CD4-positive, CD25-positive, alpha-beta regulatory T cell (primary cell): ENCODE measurements at regions not wholly inside any gene's neighbourhood (a gene's known extent, or its start where the extent isn't known, plus 50 kb on each side); places are given as distances from the start of the nearest gene placed in this dataset.

Source experiments
- ATAC-seq, 2 donors: fragments of 150-1000 bp; cut with Tn5 transposase; one replicate each; pipeline ENCODE4 v1.10.0; 2021; ENCODE audit warnings: low read depth in 2 of 2, moderate number of reproducible peaks in 2 of 2, moderate library complexity in 1 of 2
- DNase-seq, 3 donors: peaks; one replicate each; pipeline versions ENCODE4 v3.0.0 to v3.0.0-alpha.2; 2012 to 2022; ENCODE audit warnings: mixed read lengths in 1 of 3
- H3K27ac ChIP-seq: one replicate; pipeline ENCODE4 v1.7.0; 2013; ENCODE audit warnings: mild to moderate bottlenecking, low read length; ENCODE audit not compliant: insufficient read depth, poor library complexity, severe bottlenecking
- H3K27me3 ChIP-seq: one replicate; pipeline ENCODE4 v1.7.0; 2013; ENCODE audit warnings: low read length; ENCODE audit not compliant: control insufficient read depth, insufficient read depth
- H3K36me3 ChIP-seq: one replicate; pipeline ENCODE4 v1.7.0; 2013; ENCODE audit warnings: mild to moderate bottlenecking, low read length, moderate library complexity; ENCODE audit not compliant: control insufficient read depth, insufficient read depth
- H3K4me1 ChIP-seq: 2 replicates; pipeline ENCODE4 v1.7.0; 2013; ENCODE audit warnings: mild to moderate bottlenecking, low read length; ENCODE audit not compliant: insufficient read depth, control insufficient read depth, poor library complexity, severe bottlenecking
- H3K4me3 ChIP-seq: one replicate; pipeline ENCODE4 v1.7.0; 2013; ENCODE audit warnings: low read depth, mild to moderate bottlenecking, low read length, moderate library complexity
- H3K9me3 ChIP-seq, 2 experiments: 1 replicate in 1 of 2; 2 replicates in 1 of 2; pipeline ENCODE4 v1.7.0; 2013; ENCODE audit warnings: low read length in 2 of 2, mild to moderate bottlenecking in 1 of 2, moderate library complexity in 1 of 2; ENCODE audit not compliant: control insufficient read depth in 2 of 2
- H3K27ac Mint-ChIP-seq, 3 donors: one replicate each; pipeline ENCODE4 v1.8.0; 2020 to 2022; ENCODE audit warnings: mild to moderate bottlenecking in 3 of 3, mixed read lengths in 3 of 3, moderate library complexity in 2 of 3
- H3K27me3 Mint-ChIP-seq: one replicate; pipeline ENCODE4 v1.8.0; 2022; ENCODE audit warnings: mild to moderate bottlenecking, mixed read lengths
- H3K36me3 Mint-ChIP-seq: one replicate; pipeline ENCODE4 v1.8.0; 2020; ENCODE audit warnings: mixed read lengths
- H3K4me1 Mint-ChIP-seq, 4 donors: one replicate each; pipeline ENCODE4 v1.8.0; 2020 to 2022; ENCODE audit warnings: mixed read lengths in 4 of 4, mild to moderate bottlenecking in 1 of 4
- H3K4me3 Mint-ChIP-seq, 4 donors: one replicate each; pipeline ENCODE4 v1.8.0; 2020 to 2022; ENCODE audit warnings: mild to moderate bottlenecking in 4 of 4, mixed read lengths in 4 of 4, moderate library complexity in 3 of 4
- H3K9me3 Mint-ChIP-seq, 7 donors: one replicate each; pipeline ENCODE4 v1.8.0; 2020 to 2022; ENCODE audit warnings: mixed read lengths in 7 of 7, mild to moderate bottlenecking in 3 of 7, moderate library complexity in 2 of 7

DNA sequence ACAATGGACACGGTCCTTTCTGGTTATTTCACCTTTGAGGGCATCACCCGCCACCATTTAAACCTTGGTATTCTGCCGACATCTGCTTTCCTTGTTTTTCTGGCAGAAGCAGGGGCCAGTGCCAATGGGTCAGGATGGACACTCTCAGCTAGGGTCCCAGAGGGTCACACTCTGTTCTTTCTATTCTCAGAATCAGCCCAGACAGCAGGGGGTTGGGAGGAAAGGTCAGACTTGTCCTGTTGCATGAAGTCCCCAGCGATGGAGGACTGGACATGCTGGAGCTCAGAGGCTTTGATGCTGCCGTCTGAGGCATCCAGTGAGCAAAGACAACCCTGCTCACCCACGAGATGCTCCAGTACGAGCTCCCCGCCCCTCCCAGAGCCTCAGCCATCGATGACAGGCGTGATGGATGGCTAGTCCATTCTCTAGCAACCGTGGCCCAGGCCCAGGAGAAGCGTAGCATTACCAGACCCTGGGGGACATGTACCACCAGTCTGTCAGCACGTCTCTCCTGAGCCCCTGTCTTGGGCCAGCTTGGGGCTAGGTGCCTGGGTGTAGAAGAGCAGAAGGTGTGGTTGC is 62.0 kb downstream of the FOXL1 start:
- no peak overlapping the region for H3K27ac Mint-ChIP-seq
- ATAC-seq (no peak), DNase-seq (no peak)
- no peak overlapping the region for H3K4me3 Mint-ChIP-seq
- H3K36me3 Mint-ChIP-seq = no peaks in the 10 kb centered on the region
- H3K4me3 ChIP-seq = no peak overlapping the region
- no peaks in the 10 kb centered on the region for H3K9me3 ChIP-seq
- no peaks in the 10 kb centered on the region for H3K27me3 ChIP-seq
- H3K4me1 Mint-ChIP-seq = no peaks in the 10 kb centered on the region
- no peak overlapping the region for H3K27ac ChIP-seq
- H3K27me3 Mint-ChIP-seq = peaks cover 4% of the 10 kb centered on the region
- H3K9me3 Mint-ChIP-seq = peaks cover 0 to 3% (median 0%) of the 10 kb centered on the region in 7 donors
- no peaks in the 10 kb centered on the region for H3K4me1 ChIP-seq
- H3K36me3 ChIP-seq = no peaks in the 10 kb centered on the region

GRCh38 chr16:86642087-86642486 is 63.7 kb downstream of the FOXL1 start:
- H3K4me3 Mint-ChIP-seq = no peak overlapping the region
- H3K27me3 ChIP-seq = no peaks in the 10 kb centered on the region
- H3K4me1 Mint-ChIP-seq = no peaks in the 10 kb centered on the region
- H3K27ac ChIP-seq = no peak overlapping the region
- H3K36me3 Mint-ChIP-seq = no peaks in the 10 kb centered on the region
- no peak overlapping the region for H3K27ac Mint-ChIP-seq
- DNase-seq = no peak
- ATAC-seq = no peak
- H3K9me3 Mint-ChIP-seq = peaks cover 0 to 8% (median 2%) of the 10 kb centered on the region in 7 donors
- H3K9me3 ChIP-seq = no peaks in the 10 kb centered on the region
- no peaks in the 10 kb centered on the region for H3K4me1 ChIP-seq
- H3K36me3 ChIP-seq = no peaks in the 10 kb centered on the region
- peaks cover 4% of the 10 kb centered on the region for H3K27me3 Mint-ChIP-seq
- no peak overlapping the region for H3K4me3 ChIP-seq

- H3K4me1 ChIP-seq = no peaks in the 10 kb centered on the region
- Mint-ChIP-seq H3K27me3 (peaks cover 4% of the 10 kb centered on the region), H3K9me3 (peaks cover 0 to 13% (median 3%) of the 10 kb centered on the region in 7 donors), H3K4me3 (no peak overlapping the region), H3K4me1 (no peaks in the 10 kb centered on the region), H3K36me3 (no peaks in the 10 kb centered on the region), H3K27ac (no peak overlapping the region)
- no peaks in the 10 kb centered on the region for H3K36me3 ChIP-seq
- no peak overlapping the region for H3K27ac ChIP-seq
- H3K4me3 ChIP-seq = no peak overlapping the region
- no peaks in the 10 kb centered on the region for H3K27me3 ChIP-seq
- ATAC-seq (no peak), DNase-seq (no peak)
- H3K9me3 ChIP-seq = no peaks in the 10 kb centered on the region
Measured at GRCh38 chr16:86643671-86644070, 65.3 kb downstream of the FOXL1 start.

DNA sequence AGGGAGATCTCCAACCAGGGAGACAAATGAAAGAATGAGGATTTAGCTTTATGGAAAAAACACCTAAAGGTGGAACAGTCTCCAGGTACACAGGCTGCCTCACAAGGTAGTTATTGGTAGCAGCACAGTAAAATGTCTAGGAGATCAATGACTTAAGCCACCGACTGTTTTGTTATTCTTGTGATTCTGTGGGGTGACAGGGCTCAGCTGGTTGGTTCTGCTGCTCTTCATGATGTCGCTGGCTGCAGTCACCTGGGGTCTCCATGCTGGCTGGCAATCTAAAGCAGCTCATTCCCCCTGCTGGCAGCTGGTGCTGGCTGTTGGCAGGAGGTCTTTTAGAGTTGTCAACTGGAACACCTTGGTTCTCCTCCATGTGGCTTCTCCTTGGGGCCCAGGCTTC is 69.2 kb downstream of the FOXL1 start:
- Mint-ChIP-seq H3K27me3 (peaks cover 4% of the 10 kb centered on the region), H3K4me1 (no peaks in the 10 kb centered on the region), H3K4me3 (no peak overlapping the region), H3K36me3 (no peaks in the 10 kb centered on the region), H3K27ac (no peak overlapping the region), H3K9me3 (peaks cover 0 to 13% (median 5%) of the 10 kb centered on the region in 7 donors)
- H3K27me3 ChIP-seq = no peaks in the 10 kb centered on the region
- no peaks in the 10 kb centered on the region for H3K36me3 ChIP-seq
- H3K4me3 ChIP-seq = no peak overlapping the region
- no peaks in the 10 kb centered on the region for H3K4me1 ChIP-seq
- no peaks in the 10 kb centered on the region for H3K9me3 ChIP-seq
- H3K27ac ChIP-seq = no peak overlapping the region
- DNase-seq (no peak), ATAC-seq (no peak)

- Histone ChIP-seq H3K4me1 (no peaks in the 10 kb centered on the region), H3K36me3 (no peaks in the 10 kb centered on the region), H3K27ac (no peak overlapping the region), H3K4me3 (no peak overlapping the region), H3K9me3 (no peaks in the 10 kb centered on the region), H3K27me3 (no peaks in the 10 kb centered on the region)
- no peak overlapping the region for H3K4me3 Mint-ChIP-seq
- peaks cover 0 to 13% (median 3%) of the 10 kb centered on the region in 7 donors for H3K9me3 Mint-ChIP-seq
- H3K4me1 Mint-ChIP-seq = no peaks in the 10 kb centered on the region
- H3K27me3 Mint-ChIP-seq = peaks cover 4% of the 10 kb centered on the region
- no peak overlapping the region for H3K27ac Mint-ChIP-seq
- no peaks in the 10 kb centered on the region for H3K36me3 Mint-ChIP-seq
- ATAC-seq (no peak), DNase-seq (no peak)
Measured at GRCh38 chr16:86649875-86650274, 71.5 kb downstream of the FOXL1 start.

DNA sequence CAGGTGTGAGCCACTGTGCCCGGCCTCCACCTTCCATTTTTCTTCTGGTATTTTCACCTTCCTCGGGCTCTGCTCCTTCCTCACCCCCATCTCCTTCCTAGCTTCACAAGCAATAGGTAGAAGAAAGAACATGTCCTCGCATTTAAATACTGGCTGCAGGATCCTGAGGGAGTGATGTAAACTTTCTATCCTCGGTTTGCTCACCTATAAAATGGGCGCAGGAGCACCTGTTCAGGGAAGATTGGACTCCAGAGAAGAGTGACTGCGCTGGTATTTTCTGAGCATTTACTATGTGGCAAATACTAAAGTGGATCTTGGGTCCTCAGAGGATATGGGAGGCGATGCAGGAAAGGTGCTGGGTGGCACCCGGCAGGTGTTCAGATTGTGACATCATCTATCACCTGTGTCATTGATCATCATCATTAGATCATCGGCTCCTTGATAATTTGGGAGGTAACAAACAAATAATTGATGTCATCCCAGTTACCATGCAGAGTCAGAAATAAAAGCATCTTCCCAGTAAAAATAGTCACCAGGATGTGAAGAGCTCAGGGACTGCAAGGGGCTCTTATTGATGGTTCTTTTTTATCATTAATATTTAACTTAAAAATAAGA is 72.8 kb downstream of the FOXL1 start:
- H3K36me3 Mint-ChIP-seq = no peaks in the 10 kb centered on the region
- no peak overlapping the region for H3K4me3 Mint-ChIP-seq
- peaks cover 0 to 13% (median 3%) of the 10 kb centered on the region in 7 donors for H3K9me3 Mint-ChIP-seq
- Histone ChIP-seq H3K9me3 (no peaks in the 10 kb centered on the region), H3K36me3 (no peaks in the 10 kb centered on the region), H3K4me3 (no peak overlapping the region), H3K27me3 (no peaks in the 10 kb centered on the region), H3K27ac (no peak overlapping the region), H3K4me1 (no peaks in the 10 kb centered on the region)
- ATAC-seq = no peak
- H3K27me3 Mint-ChIP-seq = peaks cover 4% of the 10 kb centered on the region
- H3K4me1 Mint-ChIP-seq = no peaks in the 10 kb centered on the region
- H3K27ac Mint-ChIP-seq = no peak overlapping the region
- DNase-seq = no peak

- Mint-ChIP-seq H3K4me1 (no peaks in the 10 kb centered on the region), H3K4me3 (no peak overlapping the region), H3K36me3 (no peaks in the 10 kb centered on the region), H3K27ac (no peak overlapping the region), H3K27me3 (peaks cover 4% of the 10 kb centered on the region), H3K9me3 (peaks cover 0 to 13% (median 3%) of the 10 kb centered on the region in 7 donors)
- Histone ChIP-seq H3K27ac (no peak overlapping the region), H3K27me3 (no peaks in the 10 kb centered on the region), H3K36me3 (no peaks in the 10 kb centered on the region), H3K4me3 (no peak overlapping the region), H3K9me3 (no peaks in the 10 kb centered on the region), H3K4me1 (no peaks in the 10 kb centered on the region)
- DNase-seq = no peak
- no peak for ATAC-seq
Measured at GRCh38 chr16:86651823-86652222, 73.5 kb downstream of the FOXL1 start.
